NAMALWA (cell line): ENCODE measurements at regions not wholly inside any gene's neighbourhood (a gene's known extent, or its start where the extent isn't known, plus 50 kb on each side); places are given as distances from the start of the nearest gene placed in this dataset.
"Not testable (repeated sequence)": the region's sequence is repeated elsewhere in the genome, so short reads cannot be mapped to it uniquely, and the experiment has no call there.

Experiments
- DNase-seq: peaks from one replicate; pipeline ENCODE4 v3.0.0-alpha.2; 2015; ENCODE audit warnings: low spot score

- no peak for DNase-seq
These were observed 66.1 kb upstream of the RPL38 start for GRCh38 chr17:74137416-74137815.

GRCh38 chr17:74139120-74139519 is 64.4 kb upstream of the RPL38 start:
- DNase-seq: no peak

GRCh38 chr17:74140282-74140681 is 63.2 kb upstream of the RPL38 start:
- DNase-seq: no peak

GRCh38 chr17:74141612-74142011 is 61.9 kb upstream of the RPL38 start:
- DNase-seq: no peak

GRCh38 chr17:74143318-74143717 is 60.2 kb upstream of the RPL38 start:
- DNase-seq: not testable (repeated sequence)

- no peak for DNase-seq
These were observed 57.7 kb upstream of the RPL38 start for GRCh38 chr17:74145756-74146155.

- DNase-seq: no peak
These were observed 57.3 kb upstream of the RPL38 start for GRCh38 chr17:74146196-74146595.

GRCh38 chr17:74147056-74147835 is 56.2 kb upstream of the RPL38 start:
- DNase-seq: no peak

- DNase-seq: no peak
These were observed 55.5 kb upstream of the RPL38 start for GRCh38 chr17:74147966-74148365.

- no peak for DNase-seq
These were observed 55.0 kb upstream of the RPL38 start for GRCh38 chr17:74148446-74148845.

- no peak for DNase-seq
These were observed 54.4 kb upstream of the RPL38 start for GRCh38 chr17:74148901-74149596.

- no peak for DNase-seq
These were observed 53.7 kb upstream of the RPL38 start for GRCh38 chr17:74149597-74150427.

- DNase-seq: no peak
These were observed 53.0 kb upstream of the RPL38 start for GRCh38 chr17:74150428-74151025.

- no peak for DNase-seq
These were observed 51.7 kb upstream of the RPL38 start for GRCh38 chr17:74151551-74152315.

- no peak for DNase-seq
These were observed 50.7 kb upstream of the RPL38 start for GRCh38 chr17:74152591-74153455.

GRCh38 chr17:74153456-74153810 is 50.0 kb upstream of the RPL38 start:
- DNase-seq: no peak
